ENCODE measurements at regions not wholly inside any gene's neighbourhood (a gene's known extent, or its start where the extent isn't known, plus 50 kb on each side); places are given as distances from the start of the nearest gene placed in this dataset.

GRCh38 chr11:25339281-25339680 is 842.4 kb downstream of the LUZP2 start:
- no peak overlapping the region for H3K27ac ChIP-seq
- intact Hi-C loops (cut with DNase I) = no loop called here
- WGBS, 4 donors = 82 to 90% (median 86%) methylated on average over 4 of the region's 4 CpGs
- H3K9me3 ChIP-seq (replicated peaks in 1 of 3) = peaks cover 0 to 5% (median 0%) of the 10 kb centered on the region in 3 donors
- no peak for DNase-seq
- no peaks in the 10 kb centered on the region for H3K27me3 ChIP-seq
- H3K4me1 ChIP-seq (replicated peaks in 1 of 2) = no peaks in the 10 kb centered on the region
- H3K4me3 ChIP-seq = no peak overlapping the region
- TF ChIP-seq CTCF (IDR thresholded peaks at IDR 0.05) (no peak), POLR2A (IDR thresholded peaks at IDR 0.05) (no peak)
- no peaks in the 10 kb centered on the region for H3K36me3 ChIP-seq (replicated peaks in 1 of 2)

- Histone ChIP-seq H3K27ac (no peak overlapping the region), H3K4me3 (no peak overlapping the region), H3K27me3 (no peaks in the 10 kb centered on the region), H3K9me3 (replicated peaks in 1 of 3) (no peaks in the 10 kb centered on the region), H3K36me3 (replicated peaks in 1 of 2) (no peaks in the 10 kb centered on the region), H3K4me1 (replicated peaks in 1 of 2) (no peaks in the 10 kb centered on the region)
- no peak for DNase-seq
- intact Hi-C loops (cut with DNase I) = no loop called here
- TF ChIP-seq POLR2A (IDR thresholded peaks at IDR 0.05) (no peak), CTCF (IDR thresholded peaks at IDR 0.05) (no peak)
- WGBS, 4 donors = 59 to 88% (median 70%) methylated on average over 1 of the region's 1 CpG
Observed at GRCh38 chr11:25349537-25349936, 852.7 kb downstream of the LUZP2 start.

- Histone ChIP-seq H3K9me3 (replicated peaks in 1 of 3) (no peaks in the 10 kb centered on the region), H3K4me3 (no peak overlapping the region), H3K36me3 (replicated peaks in 1 of 2) (no peaks in the 10 kb centered on the region), H3K27ac (no peak overlapping the region), H3K4me1 (replicated peaks in 1 of 2) (no peaks in the 10 kb centered on the region), H3K27me3 (no peaks in the 10 kb centered on the region)
- intact Hi-C loops (cut with DNase I) = no loop called here
- no peak for DNase-seq
- TF ChIP-seq POLR2A (IDR thresholded peaks at IDR 0.05) = no peak
- TF ChIP-seq CTCF (IDR thresholded peaks at IDR 0.05) = no peak
- 77 to 89% (median 86%) methylated on average over 8 to 9 of the region's 9 CpGs for WGBS, 4 donors
Observed at GRCh38 chr11:25350899-25351803, 854.3 kb downstream of the LUZP2 start.

- TF ChIP-seq POLR2A (IDR thresholded peaks at IDR 0.05) (no peak), CTCF (IDR thresholded peaks at IDR 0.05) (no peak)
- H3K27ac ChIP-seq = no peak overlapping the region
- no peaks in the 10 kb centered on the region for H3K36me3 ChIP-seq (replicated peaks in 1 of 2)
- no peak for DNase-seq
- no peak overlapping the region for H3K4me3 ChIP-seq
- H3K4me1 ChIP-seq (replicated peaks in 1 of 2) = no peaks in the 10 kb centered on the region
- intact Hi-C loops (cut with DNase I) = no loop called here
- no peaks in the 10 kb centered on the region for H3K9me3 ChIP-seq (replicated peaks in 1 of 3)
- WGBS, 4 donors = 20 to 57% (median 39%) methylated on average over 2 of the region's 2 CpGs
- no peaks in the 10 kb centered on the region for H3K27me3 ChIP-seq
Observed at GRCh38 chr11:25357133-25357532, 860.3 kb downstream of the LUZP2 start.

Measured in adrenal gland (tissue), 9 donors.